Nephron progenitor cell (in vitro differentiated cells): ENCODE measurements at regions not wholly inside any gene's neighbourhood (a gene's known extent, or its start where the extent isn't known, plus 50 kb on each side); places are given as distances from the start of the nearest gene placed in this dataset.

Experiments
- DNase-seq: peaks from one replicate; pipeline ENCODE4 v3.0.0; 2021
- H3K27ac Mint-ChIP-seq: 2 replicates; pipeline ENCODE4 v1.8.0; 2021; ENCODE audit warnings: mild to moderate bottlenecking, moderate library complexity, mixed read lengths
- H3K27me3 Mint-ChIP-seq: 2 replicates; pipeline ENCODE4 v1.8.0; 2021; ENCODE audit warnings: mild to moderate bottlenecking, low read depth, mixed read lengths; ENCODE audit not compliant: poor library complexity
- H3K36me3 Mint-ChIP-seq: 2 replicates; pipeline ENCODE4 v1.8.0; 2021; ENCODE audit warnings: low read depth, mixed read lengths
- H3K4me1 Mint-ChIP-seq: 2 replicates; pipeline ENCODE4 v1.8.0; 2021; ENCODE audit warnings: mixed read lengths
- H3K4me3 Mint-ChIP-seq: 2 replicates; pipeline ENCODE4 v1.8.0; 2021; ENCODE audit warnings: mild to moderate bottlenecking, moderate library complexity, mixed read lengths
- H3K9me3 Mint-ChIP-seq: 2 replicates; pipeline ENCODE4 v1.8.0; 2021; ENCODE audit warnings: mild to moderate bottlenecking, moderate library complexity, mixed read lengths
- TF ChIP-seq, protein P1 (sequence below): fragments of 200-600 bp; sonication (generic); IDR thresholded peaks from 2 replicates; pipeline ENCODE4 v1.5.0; 2021; ENCODE audit warnings: antibody characterized with exemption

DNA sequence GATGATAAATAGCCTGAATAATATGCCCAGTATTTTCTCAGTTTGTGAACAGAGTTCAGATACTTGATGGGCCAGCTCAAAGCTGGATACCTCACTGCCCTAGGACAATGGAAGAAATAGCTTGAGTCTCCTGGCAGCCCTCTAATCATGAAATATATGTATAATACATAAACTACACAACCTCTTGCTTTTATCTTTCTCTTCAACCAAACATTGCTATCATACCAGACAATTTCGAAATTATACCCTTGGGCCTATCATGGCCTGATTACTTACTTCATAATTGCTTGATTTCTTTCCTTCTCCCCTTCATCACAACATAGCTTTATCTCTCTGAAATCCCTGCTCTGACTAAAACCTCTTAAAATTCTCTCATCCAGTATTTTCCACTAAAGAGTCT, 1144.9 kb upstream of the C9orf72 start:
- no peaks in the 10 kb centered on the region for H3K4me1 Mint-ChIP-seq
- DNase-seq: no peak
- no peaks in the 10 kb centered on the region for H3K27me3 Mint-ChIP-seq
- H3K27ac Mint-ChIP-seq: no peak overlapping the region
- H3K36me3 Mint-ChIP-seq: no peaks in the 10 kb centered on the region
- TF ChIP-seq, protein P1, sequence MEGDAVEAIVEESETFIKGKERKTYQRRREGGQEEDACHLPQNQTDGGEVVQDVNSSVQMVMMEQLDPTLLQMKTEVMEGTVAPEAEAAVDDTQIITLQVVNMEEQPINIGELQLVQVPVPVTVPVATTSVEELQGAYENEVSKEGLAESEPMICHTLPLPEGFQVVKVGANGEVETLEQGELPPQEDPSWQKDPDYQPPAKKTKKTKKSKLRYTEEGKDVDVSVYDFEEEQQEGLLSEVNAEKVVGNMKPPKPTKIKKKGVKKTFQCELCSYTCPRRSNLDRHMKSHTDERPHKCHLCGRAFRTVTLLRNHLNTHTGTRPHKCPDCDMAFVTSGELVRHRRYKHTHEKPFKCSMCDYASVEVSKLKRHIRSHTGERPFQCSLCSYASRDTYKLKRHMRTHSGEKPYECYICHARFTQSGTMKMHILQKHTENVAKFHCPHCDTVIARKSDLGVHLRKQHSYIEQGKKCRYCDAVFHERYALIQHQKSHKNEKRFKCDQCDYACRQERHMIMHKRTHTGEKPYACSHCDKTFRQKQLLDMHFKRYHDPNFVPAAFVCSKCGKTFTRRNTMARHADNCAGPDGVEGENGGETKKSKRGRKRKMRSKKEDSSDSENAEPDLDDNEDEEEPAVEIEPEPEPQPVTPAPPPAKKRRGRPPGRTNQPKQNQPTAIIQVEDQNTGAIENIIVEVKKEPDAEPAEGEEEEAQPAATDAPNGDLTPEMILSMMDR: no peak
- no peak overlapping the region for H3K4me3 Mint-ChIP-seq
- H3K9me3 Mint-ChIP-seq: no peaks in the 10 kb centered on the region

DNA sequence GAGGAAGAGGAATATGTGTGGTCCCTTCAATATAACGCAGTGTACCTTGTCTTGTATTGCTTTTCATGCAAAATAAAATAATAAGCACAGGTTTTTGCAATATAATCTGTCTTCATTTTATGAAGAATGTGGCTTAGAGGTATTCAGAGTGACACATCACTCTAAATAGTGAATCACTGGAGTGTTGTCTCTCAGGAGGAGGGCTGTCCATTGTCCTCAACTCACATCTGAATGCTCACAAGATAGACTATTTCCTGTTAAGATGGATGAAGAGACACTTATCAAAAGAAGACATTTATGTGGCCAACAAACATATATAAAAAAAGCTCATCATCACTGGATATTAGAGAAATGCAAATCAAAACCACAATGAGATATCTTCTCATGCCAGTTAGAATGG, 1147.5 kb upstream of the C9orf72 start:
- Mint-ChIP-seq H3K9me3 (no peaks in the 10 kb centered on the region), H3K4me1 (no peaks in the 10 kb centered on the region), H3K27ac (no peak overlapping the region), H3K27me3 (no peaks in the 10 kb centered on the region), H3K4me3 (no peak overlapping the region), H3K36me3 (no peaks in the 10 kb centered on the region)
- no peak for DNase-seq
- TF ChIP-seq, protein P1: no peak

DNA sequence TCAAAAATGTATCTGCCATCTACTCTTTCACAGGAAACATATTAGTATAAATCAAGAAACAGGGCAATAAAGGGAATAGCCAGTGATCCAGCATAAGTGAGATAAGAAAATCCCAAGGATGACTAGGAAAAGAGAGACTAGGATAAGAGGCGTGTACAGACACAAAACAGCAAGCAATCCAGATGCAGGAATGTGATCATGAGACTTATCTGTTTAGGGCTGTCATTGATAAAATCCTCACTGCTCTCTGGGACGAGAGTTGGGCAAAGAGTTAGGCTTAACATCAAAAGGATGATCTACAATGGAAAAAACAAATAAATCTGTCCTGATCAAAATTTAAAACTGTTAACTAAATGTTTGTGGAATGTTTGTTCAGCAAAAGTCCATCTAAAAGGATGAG, 1156.8 kb upstream of the C9orf72 start:
- TF ChIP-seq, protein P1: no peak
- H3K27me3 Mint-ChIP-seq: peaks cover 3% of the 10 kb centered on the region
- no peak overlapping the region for H3K27ac Mint-ChIP-seq
- no peak for DNase-seq
- no peaks in the 10 kb centered on the region for H3K9me3 Mint-ChIP-seq
- H3K4me1 Mint-ChIP-seq: no peaks in the 10 kb centered on the region
- no peaks in the 10 kb centered on the region for H3K36me3 Mint-ChIP-seq
- H3K4me3 Mint-ChIP-seq: no peak overlapping the region

DNA sequence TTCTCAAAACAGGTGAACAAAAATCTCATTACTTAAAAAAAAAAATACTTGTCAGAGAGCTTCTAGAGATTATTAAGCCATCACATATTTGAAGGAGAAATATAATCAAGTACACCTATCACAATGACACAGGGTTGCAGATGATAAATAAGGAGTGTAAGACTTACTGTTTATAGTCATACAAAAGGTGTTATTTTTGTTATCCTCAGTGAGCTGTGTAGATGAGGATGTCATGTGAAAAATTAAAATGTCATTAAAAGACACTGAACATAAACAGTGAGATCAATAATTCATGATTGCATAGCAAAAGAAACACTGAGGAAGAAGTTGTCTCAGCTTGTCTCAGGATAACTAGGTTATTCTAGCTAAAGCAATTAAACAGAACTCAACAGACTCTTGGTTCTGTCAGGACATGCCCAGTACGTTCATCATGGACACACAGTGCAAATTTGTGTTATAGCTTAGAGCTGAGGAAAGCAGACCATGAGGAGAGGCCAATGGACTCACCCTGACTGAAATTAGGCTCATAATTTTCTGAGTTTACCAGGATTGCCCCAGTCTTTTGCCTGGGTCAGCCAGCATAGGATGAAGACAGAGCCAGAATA, 1162.6 kb upstream of the C9orf72 start:
- Mint-ChIP-seq H3K4me3 (no peak overlapping the region), H3K27ac (no peak overlapping the region), H3K4me1 (peaks cover 5% of the 10 kb centered on the region), H3K27me3 (peaks cover 3% of the 10 kb centered on the region), H3K9me3 (no peaks in the 10 kb centered on the region), H3K36me3 (no peaks in the 10 kb centered on the region)
- TF ChIP-seq, protein P1: no peak
- no peak for DNase-seq

DNA sequence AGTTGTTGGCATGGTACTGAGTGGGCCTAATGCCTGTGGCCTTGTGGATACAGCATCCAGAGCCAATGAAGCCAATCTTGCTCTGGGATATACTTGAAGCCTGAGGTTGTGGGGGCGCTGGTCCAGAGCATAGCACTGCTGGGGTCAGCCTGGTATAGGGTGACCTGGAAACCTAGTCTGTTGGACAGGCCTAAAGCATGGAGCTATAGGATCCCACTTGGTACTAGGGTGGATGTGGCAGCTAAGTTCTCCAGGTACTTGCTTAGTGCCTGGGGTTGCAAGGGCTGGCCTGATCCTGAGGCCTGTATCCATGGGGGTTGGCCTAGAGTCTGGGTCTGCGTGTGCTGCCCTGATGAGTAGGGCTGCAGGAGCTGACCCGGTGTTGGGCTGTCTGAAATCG, 1168.2 kb upstream of the C9orf72 start:
- DNase-seq: no peak
- Mint-ChIP-seq H3K27ac (no peak overlapping the region), H3K27me3 (peaks cover 3% of the 10 kb centered on the region), H3K4me3 (no peak overlapping the region), H3K9me3 (peaks cover 13% of the 10 kb centered on the region), H3K36me3 (peaks cover 6% of the 10 kb centered on the region), H3K4me1 (peaks cover 5% of the 10 kb centered on the region)
- TF ChIP-seq, protein P1: no peak

DNA sequence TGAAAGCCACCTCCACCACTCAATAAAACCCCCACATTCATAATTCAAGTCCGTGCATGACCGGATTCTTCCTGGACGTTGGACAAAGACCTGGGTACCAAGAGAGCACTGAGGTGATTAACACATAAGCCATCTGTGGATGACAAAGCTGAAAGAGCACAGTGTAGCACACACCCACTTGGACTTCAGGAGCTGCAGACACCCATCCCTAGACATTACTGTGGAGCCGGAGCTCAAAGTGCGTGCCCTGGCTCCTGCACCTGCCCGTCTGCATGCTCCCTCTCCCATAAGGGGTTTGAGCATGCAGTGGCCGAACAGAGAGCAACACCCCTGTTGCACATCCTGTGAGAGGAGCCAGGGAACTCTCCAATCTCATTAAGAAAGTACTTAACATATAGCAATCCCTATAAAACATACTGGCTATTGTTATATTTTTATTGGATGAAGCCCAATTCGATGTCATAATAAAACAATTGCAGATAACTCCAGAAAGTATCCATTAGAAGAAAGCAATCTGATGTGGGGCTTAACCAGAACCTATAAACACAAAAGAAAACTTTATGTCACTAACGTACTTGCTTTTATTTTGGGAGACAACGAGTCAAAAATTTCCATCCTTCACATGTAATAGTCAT, 1174.2 kb upstream of the C9orf72 start:
- Mint-ChIP-seq H3K4me1 (no peaks in the 10 kb centered on the region), H3K9me3 (peaks cover 13% of the 10 kb centered on the region), H3K4me3 (no peak overlapping the region), H3K27ac (no peak overlapping the region), H3K36me3 (peaks cover 6% of the 10 kb centered on the region), H3K27me3 (no peaks in the 10 kb centered on the region)
- TF ChIP-seq, protein P1: no peak
- no peak for DNase-seq
